ENCODE measurements at regions not wholly inside any gene's neighbourhood (a gene's known extent, or its start where the extent isn't known, plus 50 kb on each side); places are given as distances from the start of the nearest gene placed in this dataset.

GRCh38 chr9:88852794-88853193 is 138.5 kb upstream of the S1PR3 start:
- no peak for TF ChIP-seq POLR2A (IDR thresholded peaks at IDR 0.05; ENCODE audit: extremely low read depth, insufficient read length)
- TF ChIP-seq MYC (IDR thresholded peaks at IDR 0.05; ENCODE audit: low read depth, low read length): no peak
- TF ChIP-seq CTCF (IDR thresholded peaks at IDR 0.05; ENCODE audit: low read depth, low read length): no peak
- no peak for TF ChIP-seq MAX (IDR thresholded peaks at IDR 0.05; ENCODE audit: low read depth, low read length)
- H3K4me3 ChIP-seq (ENCODE audit: low read depth, low read length): no peak overlapping the region
- DNase-seq (ENCODE audit: low read depth): peak; percentile 28

- H3K4me3 ChIP-seq (ENCODE audit: low read depth, low read length): no peak overlapping the region
- TF ChIP-seq MAX (IDR thresholded peaks at IDR 0.05; ENCODE audit: low read depth, low read length) (no peak), POLR2A (IDR thresholded peaks at IDR 0.05; ENCODE audit: extremely low read depth, insufficient read length) (no peak), CTCF (IDR thresholded peaks at IDR 0.05; ENCODE audit: low read depth, low read length) (no peak), MYC (IDR thresholded peaks at IDR 0.05; ENCODE audit: low read depth, low read length) (no peak)
- DNase-seq (ENCODE audit: low read depth): no peak
Measured at GRCh38 chr9:88870627-88871026, 120.6 kb upstream of the S1PR3 start.

GRCh38 chr9:88871669-88872068 is 119.6 kb upstream of the S1PR3 start:
- DNase-seq (ENCODE audit: low read depth): no peak
- TF ChIP-seq CTCF (IDR thresholded peaks at IDR 0.05; ENCODE audit: low read depth, low read length): no peak
- TF ChIP-seq MAX (IDR thresholded peaks at IDR 0.05; ENCODE audit: low read depth, low read length): no peak
- TF ChIP-seq MYC (IDR thresholded peaks at IDR 0.05; ENCODE audit: low read depth, low read length): no peak
- no peak for TF ChIP-seq POLR2A (IDR thresholded peaks at IDR 0.05; ENCODE audit: extremely low read depth, insufficient read length)
- no peak overlapping the region for H3K4me3 ChIP-seq (ENCODE audit: low read depth, low read length)

GRCh38 chr9:88872192-88872946 is 118.9 kb upstream of the S1PR3 start:
- no peak for TF ChIP-seq MAX (IDR thresholded peaks at IDR 0.05; ENCODE audit: low read depth, low read length)
- TF ChIP-seq POLR2A (IDR thresholded peaks at IDR 0.05; ENCODE audit: extremely low read depth, insufficient read length): no peak
- TF ChIP-seq MYC (IDR thresholded peaks at IDR 0.05; ENCODE audit: low read depth, low read length): no peak
- no peak for TF ChIP-seq CTCF (IDR thresholded peaks at IDR 0.05; ENCODE audit: low read depth, low read length)
- DNase-seq (ENCODE audit: low read depth): no peak
- no peak overlapping the region for H3K4me3 ChIP-seq (ENCODE audit: low read depth, low read length)

- H3K4me3 ChIP-seq (ENCODE audit: low read depth, low read length): no peak overlapping the region
- TF ChIP-seq MAX (IDR thresholded peaks at IDR 0.05; ENCODE audit: low read depth, low read length) (no peak), CTCF (IDR thresholded peaks at IDR 0.05; ENCODE audit: low read depth, low read length) (no peak)
- DNase-seq (ENCODE audit: low read depth): no peak
Measured at GRCh38 chr9:88873635-88874034, 117.6 kb upstream of the S1PR3 start.

Measured in NB4 (cell line).